ENCODE measurements at regions not wholly inside any gene's neighbourhood (a gene's known extent, or its start where the extent isn't known, plus 50 kb on each side); places are given as distances from the start of the nearest gene placed in this dataset.
"Not testable (repeated sequence)": the region's sequence is repeated elsewhere in the genome, so short reads cannot be mapped to it uniquely, and the experiment has no call there.

DNA sequence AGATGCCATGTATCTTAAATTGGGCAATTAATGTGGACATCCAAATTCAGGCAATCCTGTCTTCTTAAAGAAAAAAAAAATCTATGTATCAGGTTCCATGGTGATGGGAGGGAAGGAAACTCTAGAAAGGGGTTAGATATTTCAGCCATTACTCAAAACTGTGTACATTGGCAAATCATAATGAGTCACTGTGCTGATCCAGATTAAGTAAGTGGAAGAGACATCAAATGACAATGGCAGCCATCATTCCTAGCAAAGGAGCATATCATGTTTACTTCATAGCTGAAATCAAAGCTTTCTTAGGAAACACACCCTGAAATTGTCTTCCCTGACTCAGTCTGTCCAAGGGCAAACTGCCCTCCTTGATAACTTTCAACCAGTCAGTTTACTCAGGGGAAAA, 713.3 kb upstream of the GBE1 start:
- ATAC-seq (ENCODE audit: low FRiP score), result no peak
- TF ChIP-seq CTCF (IDR thresholded peaks at IDR 0.05), result no peak
- DNase-seq (ENCODE audit: low spot score), result no peak

DNA sequence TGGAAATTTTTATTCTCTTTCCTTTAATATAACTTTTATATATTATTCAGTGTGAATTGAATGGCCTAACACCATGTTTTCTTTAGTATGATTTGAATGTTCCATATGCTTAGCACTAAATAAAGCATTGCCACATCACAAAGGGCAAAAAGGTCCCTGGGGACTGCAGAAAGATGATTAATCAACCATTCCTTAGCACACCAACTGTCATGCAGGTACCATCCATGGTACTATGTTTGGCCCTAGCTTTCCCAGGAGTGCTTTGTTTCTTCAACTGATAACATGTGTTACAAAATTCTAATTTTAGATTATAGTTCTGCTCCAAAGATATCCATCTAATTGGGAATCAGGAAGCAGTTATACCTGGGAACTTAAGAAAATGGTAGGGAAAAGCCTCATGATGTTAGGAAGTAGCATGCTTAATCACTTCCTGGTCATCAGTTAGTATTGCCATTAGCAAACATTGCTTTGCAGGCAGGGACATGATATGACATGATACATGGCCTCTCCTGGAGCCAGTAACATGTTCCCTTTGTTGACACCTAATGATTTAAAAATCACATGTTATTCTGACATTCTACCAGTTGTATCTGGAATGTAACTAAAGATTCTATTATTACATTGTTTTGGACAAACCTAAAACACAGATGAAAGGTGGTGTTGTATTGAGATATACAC, 712.6 kb upstream of the GBE1 start:
- no peak for ATAC-seq (ENCODE audit: low FRiP score)
- no peak for DNase-seq (ENCODE audit: low spot score)
- TF ChIP-seq CTCF (IDR thresholded peaks at IDR 0.05), result no peak

- ATAC-seq (ENCODE audit: low FRiP score), result no peak
- DNase-seq (ENCODE audit: low spot score), result no peak
- TF ChIP-seq CTCF (IDR thresholded peaks at IDR 0.05), result no peak
Measured at GRCh38 chr3:82467051-82467450, 705.6 kb upstream of the GBE1 start.

- ATAC-seq (ENCODE audit: low FRiP score), result no peak
- DNase-seq (ENCODE audit: low spot score), result no peak
- TF ChIP-seq CTCF (IDR thresholded peaks at IDR 0.05), result no peak
Measured at GRCh38 chr3:82462977-82463376, 701.5 kb upstream of the GBE1 start.

DNA sequence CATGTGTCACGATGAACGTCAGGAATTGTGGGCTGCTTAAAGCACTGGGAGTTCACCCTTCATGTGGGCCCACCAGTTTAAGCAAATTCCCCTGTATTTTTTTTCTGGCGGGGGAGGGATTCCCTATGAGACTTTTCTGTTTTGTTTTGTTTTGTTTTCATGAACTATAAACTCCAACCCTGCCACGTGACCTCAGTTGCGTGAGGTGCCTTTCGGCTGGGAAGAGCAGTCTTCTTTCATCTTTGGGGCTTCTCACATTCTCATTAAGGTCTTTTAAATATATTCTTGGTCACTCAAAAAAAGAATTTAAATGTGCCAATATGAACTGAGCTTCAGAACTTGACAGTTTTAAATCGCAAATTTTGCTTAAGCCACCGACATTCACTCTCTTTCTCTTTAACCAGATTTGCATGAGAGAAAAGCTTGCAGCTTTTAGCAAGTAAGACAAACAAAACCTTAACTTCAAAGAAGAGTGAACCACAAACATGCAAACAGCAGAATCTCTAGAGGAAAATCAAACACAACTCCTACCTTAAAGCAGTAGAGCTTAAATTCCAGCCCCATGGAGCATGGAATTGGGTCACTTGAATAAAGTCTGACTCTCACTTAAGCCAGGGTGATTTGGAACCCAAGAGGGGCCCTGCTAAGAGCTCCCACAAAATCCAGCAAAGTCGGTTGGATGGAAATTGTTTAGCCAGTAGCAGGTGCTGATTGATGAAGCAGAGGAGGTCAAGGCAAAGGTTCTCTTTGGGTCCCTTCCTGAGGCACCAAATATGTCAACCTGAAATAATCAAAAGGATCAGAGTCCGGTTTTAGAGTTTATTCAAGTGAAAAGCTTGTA, 699.8 kb upstream of the GBE1 start:
- DNase-seq (ENCODE audit: low spot score) (no peak), ATAC-seq (ENCODE audit: low FRiP score) (no peak)
- no peak for TF ChIP-seq CTCF (IDR thresholded peaks at IDR 0.05)

DNA sequence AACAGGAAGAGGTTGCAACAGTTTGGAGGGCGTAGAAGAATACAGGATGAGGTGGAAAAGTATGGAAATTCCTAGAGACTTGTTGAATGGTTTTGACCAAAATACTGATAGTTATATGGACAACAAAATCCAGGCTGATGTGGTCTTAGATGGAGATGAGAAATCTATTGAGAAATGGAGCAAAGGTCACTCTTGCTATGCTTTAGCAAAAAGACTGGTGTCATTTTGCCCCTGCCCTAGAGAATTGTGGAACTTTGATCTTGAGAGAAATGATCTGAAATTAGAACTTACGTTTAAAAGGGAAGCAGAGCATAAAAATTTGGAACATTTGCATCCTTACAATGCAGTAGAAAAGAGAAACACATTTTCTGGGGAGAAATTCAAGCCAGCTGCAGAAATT, 686.9 kb upstream of the GBE1 start:
- ATAC-seq (ENCODE audit: low FRiP score) (no peak), DNase-seq (ENCODE audit: low spot score) (no peak)
- no peak for TF ChIP-seq CTCF (IDR thresholded peaks at IDR 0.05)

- ATAC-seq (ENCODE audit: low FRiP score); DNase-seq (ENCODE audit: low spot score): not testable (repeated sequence)
Measured at GRCh38 chr3:82428821-82429220, 667.4 kb upstream of the GBE1 start.
